ENCODE measurements at regions not wholly inside any gene's neighbourhood (a gene's known extent, or its start where the extent isn't known, plus 50 kb on each side); places are given as distances from the start of the nearest gene placed in this dataset.

DNA sequence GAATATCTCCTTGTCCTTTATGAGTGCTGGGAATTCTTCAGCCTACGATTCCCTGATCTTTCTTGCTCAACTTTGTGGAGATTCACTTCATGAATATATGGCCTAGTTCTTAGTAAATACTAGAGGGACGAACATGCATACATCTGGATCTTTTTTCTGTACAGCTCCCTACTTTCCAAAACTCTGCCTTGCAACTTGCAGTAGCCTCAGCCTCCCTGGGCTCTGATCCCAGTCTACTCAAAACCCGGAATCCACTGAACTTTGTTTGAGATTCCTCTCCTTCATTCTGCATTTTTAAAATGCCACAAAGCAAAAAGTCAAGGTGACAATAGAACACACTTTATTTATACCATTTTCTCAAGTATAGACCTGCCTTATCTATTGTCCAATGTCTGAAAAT lies 50.0 kb upstream of the PCDH7 start:
- TF ChIP-seq POLR2A (IDR thresholded peaks at IDR 0.05) (no peak), POLR2AphosphoS5 (IDR thresholded peaks at IDR 0.05; ENCODE audit: insufficient read depth in 1 of 2, low read depth in 1 of 2) (no peak)
- TF ChIP-seq, protein P1, sequence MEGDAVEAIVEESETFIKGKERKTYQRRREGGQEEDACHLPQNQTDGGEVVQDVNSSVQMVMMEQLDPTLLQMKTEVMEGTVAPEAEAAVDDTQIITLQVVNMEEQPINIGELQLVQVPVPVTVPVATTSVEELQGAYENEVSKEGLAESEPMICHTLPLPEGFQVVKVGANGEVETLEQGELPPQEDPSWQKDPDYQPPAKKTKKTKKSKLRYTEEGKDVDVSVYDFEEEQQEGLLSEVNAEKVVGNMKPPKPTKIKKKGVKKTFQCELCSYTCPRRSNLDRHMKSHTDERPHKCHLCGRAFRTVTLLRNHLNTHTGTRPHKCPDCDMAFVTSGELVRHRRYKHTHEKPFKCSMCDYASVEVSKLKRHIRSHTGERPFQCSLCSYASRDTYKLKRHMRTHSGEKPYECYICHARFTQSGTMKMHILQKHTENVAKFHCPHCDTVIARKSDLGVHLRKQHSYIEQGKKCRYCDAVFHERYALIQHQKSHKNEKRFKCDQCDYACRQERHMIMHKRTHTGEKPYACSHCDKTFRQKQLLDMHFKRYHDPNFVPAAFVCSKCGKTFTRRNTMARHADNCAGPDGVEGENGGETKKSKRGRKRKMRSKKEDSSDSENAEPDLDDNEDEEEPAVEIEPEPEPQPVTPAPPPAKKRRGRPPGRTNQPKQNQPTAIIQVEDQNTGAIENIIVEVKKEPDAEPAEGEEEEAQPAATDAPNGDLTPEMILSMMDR (IDR thresholded peaks at IDR 0.05), result no peak

Data from vagina (tissue), 2 donors.